ENCODE measurements at regions not wholly inside any gene's neighbourhood (a gene's known extent, or its start where the extent isn't known, plus 50 kb on each side); places are given as distances from the start of the nearest gene placed in this dataset.

GRCh38 chr14:101188571-101188915 lies 285.0 kb upstream of the RTL1 start (continued):
- TF ChIP-seq ETS1 (IDR thresholded peaks at IDR 0.05) (no peak), CTCF (conservative IDR thresholded peaks at IDR 0.05; ENCODE audit: low read depth in 2 of 2) (no peak), JUNB (IDR thresholded peaks at IDR 0.05; ENCODE audit: unreplicated experiment) (no peak), CREB1 (CRISPR knock-in tag; IDR thresholded peaks at IDR 0.05; ENCODE audit: low read depth) (no peak), EZH2 (IDR thresholded peaks at IDR 0.05; ENCODE audit: low read depth, unreplicated experiment) (no peak), ZNF331 (CRISPR knock-in tag; IDR thresholded peaks at IDR 0.05; ENCODE audit: low read depth) (no peak)

- Histone ChIP-seq H3K4me1 (ENCODE audit: insufficient read depth) (no peaks in the 10 kb centered on the region; the same call in 1 of the 2 replicates), H3K9me2 (ENCODE audit: insufficient read depth) (peaks cover 4% of the 10 kb centered on the region; the same call in 1 of the 2 replicates), H3K4me2 (no peak overlapping the region), H2AFZ (no peak overlapping the region), H3K27ac (ENCODE audit: low read depth) (no peak overlapping the region), H3K79me2 (replicated peaks; ENCODE audit: insufficient read depth) (no peaks in the 10 kb centered on the region), H3K27me3 (ENCODE audit: insufficient read depth) (no peaks in the 10 kb centered on the region), H3K4me3 (no peak overlapping the region), H4K20me1 (replicated peaks; ENCODE audit: insufficient read depth) (no peaks in the 10 kb centered on the region), H3K36me3 (ENCODE audit: insufficient read depth) (no peaks in the 10 kb centered on the region), H3F3A (replicated peaks; ENCODE audit: low read depth) (no peaks in the 10 kb centered on the region)
- no peak for DNase-seq (ENCODE audit: low spot score)
- H3K4me1 Mint-ChIP-seq = peaks cover 14% of the 10 kb centered on the region
- TF ChIP-seq ZNF331 (CRISPR knock-in tag; IDR thresholded peaks at IDR 0.05; ENCODE audit: low read depth) (no peak), CTCF (conservative IDR thresholded peaks at IDR 0.05; ENCODE audit: low read depth in 2 of 2) (no peak), STAT1 (IDR thresholded peaks at IDR 0.05; ENCODE audit: unreplicated experiment) (no peak)
- no peak for ATAC-seq
- H3K36me3 Mint-ChIP-seq (ENCODE audit: low read depth) = no peaks in the 10 kb centered on the region; the same call in 2 of the 3 replicates
- peaks cover 9% of the 10 kb centered on the region for H3K27me3 Mint-ChIP-seq (ENCODE audit: insufficient read depth, low read depth, poor library complexity)
- no peak overlapping the region for H3K4me3 Mint-ChIP-seq
- no peak overlapping the region for H3K27ac Mint-ChIP-seq
- H3K9me3 Mint-ChIP-seq = no peaks in the 10 kb centered on the region
These were observed 285.7 kb upstream of the RTL1 start for GRCh38 chr14:101189266-101189665.

- Histone ChIP-seq H2AFZ (no peak overlapping the region), H3K9me2 (ENCODE audit: insufficient read depth) (peaks cover 4% of the 10 kb centered on the region; the same call in 1 of the 2 replicates), H3K4me2 (no peak overlapping the region), H4K20me1 (replicated peaks; ENCODE audit: insufficient read depth) (no peaks in the 10 kb centered on the region), H3K36me3 (ENCODE audit: insufficient read depth) (no peaks in the 10 kb centered on the region), H3F3A (replicated peaks; ENCODE audit: low read depth) (no peaks in the 10 kb centered on the region), H3K4me3 (no peak overlapping the region), H3K27ac (ENCODE audit: low read depth) (no peak overlapping the region), H3K79me2 (replicated peaks; ENCODE audit: insufficient read depth) (no peaks in the 10 kb centered on the region), H3K27me3 (ENCODE audit: insufficient read depth) (no peaks in the 10 kb centered on the region), H3K4me1 (ENCODE audit: insufficient read depth) (no peaks in the 10 kb centered on the region; the same call in 1 of the 2 replicates)
- ATAC-seq = no peak
- H3K4me1 Mint-ChIP-seq = peaks cover 14% of the 10 kb centered on the region; the same call in 2 of the 3 replicates
- no peaks in the 10 kb centered on the region; the same call in 2 of the 3 replicates for H3K36me3 Mint-ChIP-seq (ENCODE audit: low read depth)
- H3K27ac Mint-ChIP-seq = no peak overlapping the region
- H3K9me3 Mint-ChIP-seq = no peaks in the 10 kb centered on the region
- no peak for DNase-seq (ENCODE audit: low spot score)
- H3K4me3 Mint-ChIP-seq = no peak overlapping the region
- peaks cover 7% of the 10 kb centered on the region for H3K27me3 Mint-ChIP-seq (ENCODE audit: insufficient read depth, low read depth, poor library complexity)
- no peak for TF ChIP-seq STAT1 (IDR thresholded peaks at IDR 0.05; ENCODE audit: unreplicated experiment)
- no peak for TF ChIP-seq ZNF331 (CRISPR knock-in tag; IDR thresholded peaks at IDR 0.05; ENCODE audit: low read depth)
These were observed 286.5 kb upstream of the RTL1 start for GRCh38 chr14:101189962-101190560.
